ENCODE measurements at regions not wholly inside any gene's neighbourhood (a gene's known extent, or its start where the extent isn't known, plus 50 kb on each side); places are given as distances from the start of the nearest gene placed in this dataset.

DNA sequence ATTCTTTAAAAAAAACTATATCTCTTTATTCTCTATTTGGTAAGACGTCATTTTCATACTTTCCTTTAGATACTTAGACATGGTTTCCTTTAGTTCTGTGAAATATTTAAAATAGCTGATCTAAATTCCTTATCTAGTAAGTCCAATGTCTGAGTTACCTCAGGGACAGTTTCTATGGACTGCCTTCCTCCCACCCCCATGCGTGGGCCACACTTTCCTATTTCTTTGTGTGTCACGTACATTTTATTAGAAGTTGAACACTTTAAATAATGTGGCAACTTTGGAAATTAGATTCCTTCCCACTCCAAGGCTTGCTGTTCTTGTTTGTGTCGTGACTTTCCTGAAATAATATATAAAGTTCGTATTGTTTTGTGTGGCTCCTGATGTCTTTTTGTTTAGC lies 260.7 kb downstream of the EDEM1 start:
- Mint-ChIP-seq H3K4me3 (no peak overlapping the region), H3K36me3 (no peaks in the 10 kb centered on the region), H3K9me3 (peaks cover 28% of the 10 kb centered on the region), H3K4me1 (no peaks in the 10 kb centered on the region), H3K27me3 (ENCODE audit: low read depth) (no peaks in the 10 kb centered on the region), H3K27ac (no peak overlapping the region)
- no peak for DNase-seq (ENCODE audit: low spot score in 2 of 2, unreplicated experiment in 2 of 2)
- TF ChIP-seq, protein P1, sequence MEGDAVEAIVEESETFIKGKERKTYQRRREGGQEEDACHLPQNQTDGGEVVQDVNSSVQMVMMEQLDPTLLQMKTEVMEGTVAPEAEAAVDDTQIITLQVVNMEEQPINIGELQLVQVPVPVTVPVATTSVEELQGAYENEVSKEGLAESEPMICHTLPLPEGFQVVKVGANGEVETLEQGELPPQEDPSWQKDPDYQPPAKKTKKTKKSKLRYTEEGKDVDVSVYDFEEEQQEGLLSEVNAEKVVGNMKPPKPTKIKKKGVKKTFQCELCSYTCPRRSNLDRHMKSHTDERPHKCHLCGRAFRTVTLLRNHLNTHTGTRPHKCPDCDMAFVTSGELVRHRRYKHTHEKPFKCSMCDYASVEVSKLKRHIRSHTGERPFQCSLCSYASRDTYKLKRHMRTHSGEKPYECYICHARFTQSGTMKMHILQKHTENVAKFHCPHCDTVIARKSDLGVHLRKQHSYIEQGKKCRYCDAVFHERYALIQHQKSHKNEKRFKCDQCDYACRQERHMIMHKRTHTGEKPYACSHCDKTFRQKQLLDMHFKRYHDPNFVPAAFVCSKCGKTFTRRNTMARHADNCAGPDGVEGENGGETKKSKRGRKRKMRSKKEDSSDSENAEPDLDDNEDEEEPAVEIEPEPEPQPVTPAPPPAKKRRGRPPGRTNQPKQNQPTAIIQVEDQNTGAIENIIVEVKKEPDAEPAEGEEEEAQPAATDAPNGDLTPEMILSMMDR (IDR thresholded peaks at IDR 0.05; ENCODE audit: unreplicated experiment) = no peak

GRCh38 chr3:5448816-5449215 lies 261.3 kb downstream of the EDEM1 start:
- Mint-ChIP-seq H3K27ac (no peak overlapping the region), H3K4me3 (no peak overlapping the region), H3K4me1 (no peaks in the 10 kb centered on the region), H3K9me3 (peaks cover 24% of the 10 kb centered on the region), H3K27me3 (ENCODE audit: low read depth) (no peaks in the 10 kb centered on the region), H3K36me3 (no peaks in the 10 kb centered on the region)
- no peak for DNase-seq (ENCODE audit: low spot score in 2 of 2, unreplicated experiment in 2 of 2)
- TF ChIP-seq, protein P1 (IDR thresholded peaks at IDR 0.05; ENCODE audit: unreplicated experiment) = no peak

GRCh38 chr3:5456199-5456598 lies 268.7 kb downstream of the EDEM1 start:
- Mint-ChIP-seq H3K9me3 (peaks cover 6% of the 10 kb centered on the region), H3K36me3 (no peaks in the 10 kb centered on the region), H3K4me3 (no peak overlapping the region)

DNA sequence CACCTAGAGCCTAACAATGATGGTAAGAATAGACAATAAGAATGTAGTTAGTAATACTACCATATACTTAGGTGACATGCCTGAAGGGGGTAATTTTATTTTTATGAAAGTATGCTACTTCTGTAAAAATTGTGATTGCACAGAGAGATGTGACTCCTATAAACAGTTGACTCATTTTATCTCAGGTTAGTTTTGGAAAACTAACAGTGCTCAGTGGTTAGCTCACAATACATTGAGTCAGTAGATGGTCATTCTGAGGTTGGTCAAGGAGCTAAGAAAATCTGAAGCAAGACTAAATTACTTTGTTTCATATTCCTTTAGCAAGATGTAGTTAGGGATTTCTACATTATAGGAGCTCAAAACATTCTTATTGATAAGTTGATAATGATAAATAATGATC lies 271.0 kb downstream of the EDEM1 start:
- DNase-seq (ENCODE audit: low spot score in 2 of 2, unreplicated experiment in 2 of 2) = no peak
- TF ChIP-seq, protein P1 (IDR thresholded peaks at IDR 0.05; ENCODE audit: unreplicated experiment) = no peak
- peaks cover 6% of the 10 kb centered on the region for H3K9me3 Mint-ChIP-seq

More at GRCh38 chr3:5456199-5456598, 268.7 kb downstream of the EDEM1 start:
- no peak for DNase-seq (ENCODE audit: low spot score in 2 of 2, unreplicated experiment in 2 of 2)
- no peaks in the 10 kb centered on the region for H3K4me1 Mint-ChIP-seq
- H3K27ac Mint-ChIP-seq = no peak overlapping the region
- TF ChIP-seq, protein P1 (IDR thresholded peaks at IDR 0.05; ENCODE audit: unreplicated experiment) = no peak
- peaks cover 2% of the 10 kb centered on the region for H3K27me3 Mint-ChIP-seq (ENCODE audit: low read depth)

DNA sequence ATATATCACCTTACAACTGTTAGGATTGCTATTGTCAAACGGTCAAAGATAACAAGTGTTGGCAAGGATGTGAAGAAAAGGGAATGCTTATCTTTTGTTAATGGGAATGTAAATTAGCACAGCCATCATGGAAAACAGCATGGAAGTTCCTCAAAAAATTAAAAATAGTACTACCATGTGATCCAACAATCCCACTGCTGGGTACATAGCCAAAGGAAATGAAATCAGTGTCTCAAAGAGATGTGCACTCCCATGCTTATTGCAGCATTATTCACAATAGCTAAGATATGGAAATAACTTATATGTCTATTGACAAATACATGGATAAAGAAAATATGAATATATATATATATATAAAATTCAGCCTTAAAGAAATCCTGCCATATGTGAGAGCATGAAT lies 274.6 kb downstream of the EDEM1 start:
- Mint-ChIP-seq H3K36me3 (no peaks in the 10 kb centered on the region), H3K27me3 (ENCODE audit: low read depth) (peaks cover 14% of the 10 kb centered on the region), H3K4me3 (no peak overlapping the region), H3K27ac (no peak overlapping the region), H3K4me1 (no peaks in the 10 kb centered on the region), H3K9me3 (peaks cover 3% of the 10 kb centered on the region)
- TF ChIP-seq, protein P1 (IDR thresholded peaks at IDR 0.05; ENCODE audit: unreplicated experiment) = no peak
- no peak for DNase-seq (ENCODE audit: low spot score in 2 of 2, unreplicated experiment in 2 of 2)

More for the DNA sequence above, 271.0 kb downstream of the EDEM1 start:
- Mint-ChIP-seq H3K4me1 (no peaks in the 10 kb centered on the region), H3K27ac (no peak overlapping the region), H3K4me3 (no peak overlapping the region), H3K36me3 (no peaks in the 10 kb centered on the region), H3K27me3 (ENCODE audit: low read depth) (peaks cover 11% of the 10 kb centered on the region)

DNA sequence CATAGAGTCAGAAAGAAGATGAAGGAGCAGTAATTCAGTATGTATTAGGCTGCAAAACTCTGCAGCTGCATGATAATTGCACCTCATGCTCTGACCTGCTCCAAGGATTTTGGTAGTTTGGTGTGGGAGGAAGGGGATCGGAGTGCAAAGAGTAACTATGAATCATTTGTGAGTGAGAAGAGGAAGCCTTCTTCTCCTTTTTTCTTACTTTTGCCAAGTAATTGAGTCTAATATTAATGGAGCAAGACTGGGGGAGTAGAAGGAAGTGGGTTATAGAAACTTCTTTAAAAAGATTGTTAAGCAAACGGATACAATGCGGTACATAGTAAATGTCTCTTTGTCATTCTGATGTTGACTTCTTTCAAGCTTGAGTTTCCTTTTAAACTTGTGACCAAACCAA lies 276.5 kb downstream of the EDEM1 start:
- no peaks in the 10 kb centered on the region for H3K4me1 Mint-ChIP-seq
- no peak for DNase-seq (ENCODE audit: low spot score in 2 of 2, unreplicated experiment in 2 of 2)

More for the DNA sequence above, 276.5 kb downstream of the EDEM1 start:
- TF ChIP-seq, protein P1 (IDR thresholded peaks at IDR 0.05; ENCODE audit: unreplicated experiment) = no peak
- H3K9me3 Mint-ChIP-seq = no peaks in the 10 kb centered on the region
- peaks cover 15% of the 10 kb centered on the region for H3K27me3 Mint-ChIP-seq (ENCODE audit: low read depth)
- H3K4me3 Mint-ChIP-seq = no peak overlapping the region
- H3K27ac Mint-ChIP-seq = no peak overlapping the region
- H3K36me3 Mint-ChIP-seq = no peaks in the 10 kb centered on the region

Measured in mesothelial cell of epicardium (in vitro differentiated cells).